ENCODE measurements at regions not wholly inside any gene's neighbourhood (a gene's known extent, or its start where the extent isn't known, plus 50 kb on each side); places are given as distances from the start of the nearest gene placed in this dataset.

GRCh38 chr3:96200897-96201296 lies 613.5 kb upstream of the EPHA6 start:
- no peaks in the 10 kb centered on the region for H3K27me3 ChIP-seq (replicated peaks in 1 of 7)
- DNase-seq, result peak; percentile 37
- TF ChIP-seq CTCF (IDR thresholded peaks at IDR 0.05 in 8 of 11, conservative IDR thresholded peaks at IDR 0.05 in 3 of 11) (no peak), POLR2A (IDR thresholded peaks at IDR 0.05) (no peak), POLR2AphosphoS5 (IDR thresholded peaks at IDR 0.05) (no peak)
- no peaks in the 10 kb centered on the region for H3K4me1 ChIP-seq
- peaks cover 0 to 45% (median 10%) of the 10 kb centered on the region in 8 donors for H3K9me3 ChIP-seq
- H3K4me3 ChIP-seq, result no peak overlapping the region
- WGBS, 5 donors, result 56 to 76% (median 67%) methylated on average over 1 of the region's 1 CpG
- intact Hi-C loops (cut with DNase I; ENCODE audit: low total_unique reads), result no loop called here
- no peaks in the 10 kb centered on the region for H3K36me3 ChIP-seq
- H3K27ac ChIP-seq, result no peak overlapping the region

- Histone ChIP-seq H3K27ac (no peak overlapping the region), H3K4me3 (no peak overlapping the region), H3K36me3 (no peaks in the 10 kb centered on the region), H3K9me3 (peaks cover 0 to 45% (median 10%) of the 10 kb centered on the region in 8 donors), H3K4me1 (no peaks in the 10 kb centered on the region), H3K27me3 (replicated peaks in 1 of 7) (no peaks in the 10 kb centered on the region)
- intact Hi-C loops (cut with DNase I; ENCODE audit: low total_unique reads), result no loop called here
- WGBS, 5 donors, result 80 to 96% (median 89%) methylated on average over 6 of the region's 6 CpGs
- peak; percentile 46 for DNase-seq
- TF ChIP-seq CTCF (IDR thresholded peaks at IDR 0.05 in 8 of 11, conservative IDR thresholded peaks at IDR 0.05 in 3 of 11) (no peak), POLR2A (IDR thresholded peaks at IDR 0.05) (no peak), POLR2AphosphoS5 (IDR thresholded peaks at IDR 0.05) (no peak)
These were observed 612.9 kb upstream of the EPHA6 start for GRCh38 chr3:96201463-96201862.

GRCh38 chr3:96202181-96202580 lies 612.2 kb upstream of the EPHA6 start:
- H3K27ac ChIP-seq, result no peak overlapping the region
- 94 to 100% (median 96%) methylated on average over 1 of the region's 1 CpG for WGBS, 5 donors
- no peaks in the 10 kb centered on the region for H3K36me3 ChIP-seq
- H3K9me3 ChIP-seq, result peaks cover 0 to 45% (median 10%) of the 10 kb centered on the region in 8 donors
- intact Hi-C loops (cut with DNase I; ENCODE audit: low total_unique reads), result no loop called here
- no peaks in the 10 kb centered on the region for H3K27me3 ChIP-seq (replicated peaks in 1 of 7)
- TF ChIP-seq POLR2A (IDR thresholded peaks at IDR 0.05) (no peak), POLR2AphosphoS5 (IDR thresholded peaks at IDR 0.05) (no peak), CTCF (IDR thresholded peaks at IDR 0.05 in 8 of 11, conservative IDR thresholded peaks at IDR 0.05 in 3 of 11) (no peak)
- no peak overlapping the region for H3K4me3 ChIP-seq
- DNase-seq, result no peak
- no peaks in the 10 kb centered on the region for H3K4me1 ChIP-seq

- H3K36me3 ChIP-seq, result no peaks in the 10 kb centered on the region
- no peaks in the 10 kb centered on the region for H3K4me1 ChIP-seq
- H3K27ac ChIP-seq, result no peak overlapping the region
- peaks cover 0 to 48% (median 25%) of the 10 kb centered on the region in 8 donors for H3K9me3 ChIP-seq
- WGBS, 5 donors, result 84 to 94% (median 88%) methylated on average over 1 of the region's 1 CpG
- no peak overlapping the region for H3K4me3 ChIP-seq
- DNase-seq, result no peak
- H3K27me3 ChIP-seq (replicated peaks in 1 of 7), result no peaks in the 10 kb centered on the region
- intact Hi-C loops (cut with DNase I; ENCODE audit: low total_unique reads), result no loop called here
- TF ChIP-seq POLR2A (IDR thresholded peaks at IDR 0.05) (no peak), CTCF (IDR thresholded peaks at IDR 0.05 in 8 of 11, conservative IDR thresholded peaks at IDR 0.05 in 3 of 11) (no peak), POLR2AphosphoS5 (IDR thresholded peaks at IDR 0.05) (no peak)
These were observed 604.7 kb upstream of the EPHA6 start for GRCh38 chr3:96209699-96210098.

Data from spleen (tissue), 11 donors.